ENCODE measurements at regions not wholly inside any gene's neighbourhood (a gene's known extent, or its start where the extent isn't known, plus 50 kb on each side); places are given as distances from the start of the nearest gene placed in this dataset.

DNA sequence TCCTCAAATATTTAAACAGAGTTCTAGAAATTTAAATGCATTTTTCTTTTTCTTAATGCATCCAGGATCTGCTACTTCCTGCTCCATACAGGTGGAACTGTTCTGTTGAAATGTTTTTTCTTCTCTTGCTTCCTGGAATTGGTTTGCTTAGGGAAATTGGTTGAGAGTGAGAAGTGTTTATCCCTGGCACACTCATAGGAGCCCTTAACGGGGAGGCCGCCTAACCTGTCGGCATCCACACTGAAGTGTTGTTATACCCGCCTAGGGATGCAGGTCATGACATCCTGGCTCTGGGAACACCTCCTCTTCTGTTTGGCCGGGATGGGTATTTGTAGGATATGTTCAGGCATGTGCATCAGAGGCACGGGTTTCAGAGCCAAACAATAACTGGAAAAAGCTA lies 239.7 kb downstream of the GADD45G start:
- TF ChIP-seq, protein P1, sequence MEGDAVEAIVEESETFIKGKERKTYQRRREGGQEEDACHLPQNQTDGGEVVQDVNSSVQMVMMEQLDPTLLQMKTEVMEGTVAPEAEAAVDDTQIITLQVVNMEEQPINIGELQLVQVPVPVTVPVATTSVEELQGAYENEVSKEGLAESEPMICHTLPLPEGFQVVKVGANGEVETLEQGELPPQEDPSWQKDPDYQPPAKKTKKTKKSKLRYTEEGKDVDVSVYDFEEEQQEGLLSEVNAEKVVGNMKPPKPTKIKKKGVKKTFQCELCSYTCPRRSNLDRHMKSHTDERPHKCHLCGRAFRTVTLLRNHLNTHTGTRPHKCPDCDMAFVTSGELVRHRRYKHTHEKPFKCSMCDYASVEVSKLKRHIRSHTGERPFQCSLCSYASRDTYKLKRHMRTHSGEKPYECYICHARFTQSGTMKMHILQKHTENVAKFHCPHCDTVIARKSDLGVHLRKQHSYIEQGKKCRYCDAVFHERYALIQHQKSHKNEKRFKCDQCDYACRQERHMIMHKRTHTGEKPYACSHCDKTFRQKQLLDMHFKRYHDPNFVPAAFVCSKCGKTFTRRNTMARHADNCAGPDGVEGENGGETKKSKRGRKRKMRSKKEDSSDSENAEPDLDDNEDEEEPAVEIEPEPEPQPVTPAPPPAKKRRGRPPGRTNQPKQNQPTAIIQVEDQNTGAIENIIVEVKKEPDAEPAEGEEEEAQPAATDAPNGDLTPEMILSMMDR (IDR thresholded peaks at IDR 0.05; ENCODE audit: control extremely low read depth in 1 of 3, insufficient read depth in 1 of 3, low read depth in 1 of 3, low read length in 3 of 3): no peak
- TF ChIP-seq, protein P2, sequence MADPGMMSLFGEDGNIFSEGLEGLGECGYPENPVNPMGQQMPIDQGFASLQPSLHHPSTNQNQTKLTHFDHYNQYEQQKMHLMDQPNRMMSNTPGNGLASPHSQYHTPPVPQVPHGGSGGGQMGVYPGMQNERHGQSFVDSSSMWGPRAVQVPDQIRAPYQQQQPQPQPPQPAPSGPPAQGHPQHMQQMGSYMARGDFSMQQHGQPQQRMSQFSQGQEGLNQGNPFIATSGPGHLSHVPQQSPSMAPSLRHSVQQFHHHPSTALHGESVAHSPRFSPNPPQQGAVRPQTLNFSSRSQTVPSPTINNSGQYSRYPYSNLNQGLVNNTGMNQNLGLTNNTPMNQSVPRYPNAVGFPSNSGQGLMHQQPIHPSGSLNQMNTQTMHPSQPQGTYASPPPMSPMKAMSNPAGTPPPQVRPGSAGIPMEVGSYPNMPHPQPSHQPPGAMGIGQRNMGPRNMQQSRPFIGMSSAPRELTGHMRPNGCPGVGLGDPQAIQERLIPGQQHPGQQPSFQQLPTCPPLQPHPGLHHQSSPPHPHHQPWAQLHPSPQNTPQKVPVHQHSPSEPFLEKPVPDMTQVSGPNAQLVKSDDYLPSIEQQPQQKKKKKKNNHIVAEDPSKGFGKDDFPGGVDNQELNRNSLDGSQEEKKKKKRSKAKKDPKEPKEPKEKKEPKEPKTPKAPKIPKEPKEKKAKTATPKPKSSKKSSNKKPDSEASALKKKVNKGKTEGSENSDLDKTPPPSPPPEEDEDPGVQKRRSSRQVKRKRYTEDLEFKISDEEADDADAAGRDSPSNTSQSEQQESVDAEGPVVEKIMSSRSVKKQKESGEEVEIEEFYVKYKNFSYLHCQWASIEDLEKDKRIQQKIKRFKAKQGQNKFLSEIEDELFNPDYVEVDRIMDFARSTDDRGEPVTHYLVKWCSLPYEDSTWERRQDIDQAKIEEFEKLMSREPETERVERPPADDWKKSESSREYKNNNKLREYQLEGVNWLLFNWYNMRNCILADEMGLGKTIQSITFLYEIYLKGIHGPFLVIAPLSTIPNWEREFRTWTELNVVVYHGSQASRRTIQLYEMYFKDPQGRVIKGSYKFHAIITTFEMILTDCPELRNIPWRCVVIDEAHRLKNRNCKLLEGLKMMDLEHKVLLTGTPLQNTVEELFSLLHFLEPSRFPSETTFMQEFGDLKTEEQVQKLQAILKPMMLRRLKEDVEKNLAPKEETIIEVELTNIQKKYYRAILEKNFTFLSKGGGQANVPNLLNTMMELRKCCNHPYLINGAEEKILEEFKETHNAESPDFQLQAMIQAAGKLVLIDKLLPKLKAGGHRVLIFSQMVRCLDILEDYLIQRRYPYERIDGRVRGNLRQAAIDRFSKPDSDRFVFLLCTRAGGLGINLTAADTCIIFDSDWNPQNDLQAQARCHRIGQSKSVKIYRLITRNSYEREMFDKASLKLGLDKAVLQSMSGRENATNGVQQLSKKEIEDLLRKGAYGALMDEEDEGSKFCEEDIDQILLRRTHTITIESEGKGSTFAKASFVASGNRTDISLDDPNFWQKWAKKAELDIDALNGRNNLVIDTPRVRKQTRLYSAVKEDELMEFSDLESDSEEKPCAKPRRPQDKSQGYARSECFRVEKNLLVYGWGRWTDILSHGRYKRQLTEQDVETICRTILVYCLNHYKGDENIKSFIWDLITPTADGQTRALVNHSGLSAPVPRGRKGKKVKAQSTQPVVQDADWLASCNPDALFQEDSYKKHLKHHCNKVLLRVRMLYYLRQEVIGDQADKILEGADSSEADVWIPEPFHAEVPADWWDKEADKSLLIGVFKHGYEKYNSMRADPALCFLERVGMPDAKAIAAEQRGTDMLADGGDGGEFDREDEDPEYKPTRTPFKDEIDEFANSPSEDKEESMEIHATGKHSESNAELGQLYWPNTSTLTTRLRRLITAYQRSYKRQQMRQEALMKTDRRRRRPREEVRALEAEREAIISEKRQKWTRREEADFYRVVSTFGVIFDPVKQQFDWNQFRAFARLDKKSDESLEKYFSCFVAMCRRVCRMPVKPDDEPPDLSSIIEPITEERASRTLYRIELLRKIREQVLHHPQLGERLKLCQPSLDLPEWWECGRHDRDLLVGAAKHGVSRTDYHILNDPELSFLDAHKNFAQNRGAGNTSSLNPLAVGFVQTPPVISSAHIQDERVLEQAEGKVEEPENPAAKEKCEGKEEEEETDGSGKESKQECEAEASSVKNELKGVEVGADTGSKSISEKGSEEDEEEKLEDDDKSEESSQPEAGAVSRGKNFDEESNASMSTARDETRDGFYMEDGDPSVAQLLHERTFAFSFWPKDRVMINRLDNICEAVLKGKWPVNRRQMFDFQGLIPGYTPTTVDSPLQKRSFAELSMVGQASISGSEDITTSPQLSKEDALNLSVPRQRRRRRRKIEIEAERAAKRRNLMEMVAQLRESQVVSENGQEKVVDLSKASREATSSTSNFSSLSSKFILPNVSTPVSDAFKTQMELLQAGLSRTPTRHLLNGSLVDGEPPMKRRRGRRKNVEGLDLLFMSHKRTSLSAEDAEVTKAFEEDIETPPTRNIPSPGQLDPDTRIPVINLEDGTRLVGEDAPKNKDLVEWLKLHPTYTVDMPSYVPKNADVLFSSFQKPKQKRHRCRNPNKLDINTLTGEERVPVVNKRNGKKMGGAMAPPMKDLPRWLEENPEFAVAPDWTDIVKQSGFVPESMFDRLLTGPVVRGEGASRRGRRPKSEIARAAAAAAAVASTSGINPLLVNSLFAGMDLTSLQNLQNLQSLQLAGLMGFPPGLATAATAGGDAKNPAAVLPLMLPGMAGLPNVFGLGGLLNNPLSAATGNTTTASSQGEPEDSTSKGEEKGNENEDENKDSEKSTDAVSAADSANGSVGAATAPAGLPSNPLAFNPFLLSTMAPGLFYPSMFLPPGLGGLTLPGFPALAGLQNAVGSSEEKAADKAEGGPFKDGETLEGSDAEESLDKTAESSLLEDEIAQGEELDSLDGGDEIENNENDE (IDR thresholded peaks at IDR 0.05; ENCODE audit: insufficient replicate concordance, low read length): no peak
- TF ChIP-seq EP300 (IDR thresholded peaks at IDR 0.05; ENCODE audit: borderline replicate concordance in 1 of 2, low read depth in 2 of 2, low read length in 2 of 2) (no peak), TAF1 (IDR thresholded peaks at IDR 0.05; ENCODE audit: low read depth, low read length) (no peak), POLR2A (IDR thresholded peaks at IDR 0.05; ENCODE audit: control extremely low read depth in 1 of 2, low read depth in 2 of 2, low read length in 2 of 2) (no peak), EGR1 (IDR thresholded peaks at IDR 0.05; ENCODE audit: borderline replicate concordance, low read depth, low read length) (no peak), POLR2AphosphoS5 (IDR thresholded peaks at IDR 0.05; ENCODE audit: low read depth, low read length) (no peak), CREB1 (IDR thresholded peaks at IDR 0.05) (no peak), EZH2 (IDR thresholded peaks at IDR 0.05; ENCODE audit: low read depth, low read length, severe bottlenecking) (no peak), CEBPB (IDR thresholded peaks at IDR 0.05; ENCODE audit: low read depth, low read length) (no peak), CHD2 (IDR thresholded peaks at IDR 0.05; ENCODE audit: low read length) (no peak), TEAD4 (IDR thresholded peaks at IDR 0.05; ENCODE audit: low read depth, low read length) (no peak)

Measured in H1 (cell line).